ENCODE measurements at regions not wholly inside any gene's neighbourhood (a gene's known extent, or its start where the extent isn't known, plus 50 kb on each side); places are given as distances from the start of the nearest gene placed in this dataset.

DNA sequence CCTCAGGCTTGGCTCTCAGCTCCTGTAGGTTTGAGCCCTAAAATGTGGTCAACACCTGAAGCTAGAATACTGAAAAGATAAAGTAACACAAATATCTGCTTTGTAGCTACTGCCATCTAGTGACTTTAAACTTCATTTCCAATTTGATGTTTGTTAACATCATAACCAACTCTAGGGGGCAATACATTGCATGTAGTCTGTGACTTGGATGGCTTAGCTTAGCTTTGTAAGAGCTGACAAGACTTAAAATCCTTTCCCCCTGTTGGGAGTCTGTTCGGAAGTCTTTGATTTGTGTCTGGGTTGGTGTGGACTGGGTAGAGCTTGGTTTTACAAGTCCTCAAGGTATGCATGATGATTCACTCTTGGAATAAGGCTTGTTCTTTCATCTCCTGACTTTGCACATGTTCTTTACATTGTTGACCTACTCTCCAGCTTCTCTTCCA is 51.7 kb downstream of the SCN11A start:
- DNase-seq: peak; percentile 9 to 78 (median 46)

GRCh38 chr3:38998086-38998485 is 53.7 kb downstream of the SCN11A start:
- no peak for DNase-seq

- no peak for DNase-seq
These were observed 55.6 kb downstream of the SCN11A start for GRCh38 chr3:38996193-38996592.

DNA sequence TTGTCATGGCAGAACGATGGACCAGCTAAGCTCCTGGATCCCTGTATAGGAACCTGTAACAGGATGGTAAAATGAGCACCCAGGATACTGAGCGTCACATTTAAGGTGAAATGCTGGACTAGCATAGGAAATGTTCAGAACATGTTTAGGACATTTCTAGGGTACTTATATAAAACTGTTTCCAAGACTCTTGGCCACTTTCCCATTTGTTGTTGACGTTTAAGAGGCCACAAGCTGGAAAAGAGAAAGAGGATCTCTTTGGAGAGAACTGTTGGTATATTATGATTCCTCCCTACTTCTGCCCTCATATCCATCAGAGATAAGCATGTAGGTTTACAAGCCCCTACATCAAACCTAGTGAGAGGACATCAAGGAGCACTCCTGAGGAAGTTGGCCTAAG is 57.5 kb downstream of the SCN11A start:
- DNase-seq: no peak

- peak in 3 of 4 experiments; percentile 7 to 17 (median 12) for DNase-seq
These were observed 59.5 kb downstream of the SCN11A start for GRCh38 chr3:38992117-38992760.

DNA sequence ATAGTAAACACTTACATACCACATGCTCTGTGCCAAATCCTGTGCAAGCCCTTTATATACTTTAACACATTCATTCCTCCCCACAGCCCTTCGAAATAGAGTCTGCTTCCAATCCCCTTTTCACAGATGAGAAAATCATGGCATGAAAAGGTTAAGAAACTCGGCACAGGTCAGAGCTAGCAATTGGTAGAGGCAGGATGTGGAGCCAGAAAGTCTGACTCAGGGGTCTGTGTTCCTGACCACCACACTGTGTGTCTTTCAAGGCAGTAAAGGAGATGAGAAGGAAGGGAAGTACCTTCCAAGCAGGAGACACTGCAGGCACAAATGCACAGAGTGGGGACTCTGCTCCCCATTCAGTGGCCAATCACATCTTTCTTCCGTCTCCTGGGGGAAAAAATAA is 61.1 kb downstream of the SCN11A start:
- no peak for DNase-seq

GRCh38 chr3:38989917-38990510 is 61.7 kb downstream of the SCN11A start:
- no peak for DNase-seq

DNA sequence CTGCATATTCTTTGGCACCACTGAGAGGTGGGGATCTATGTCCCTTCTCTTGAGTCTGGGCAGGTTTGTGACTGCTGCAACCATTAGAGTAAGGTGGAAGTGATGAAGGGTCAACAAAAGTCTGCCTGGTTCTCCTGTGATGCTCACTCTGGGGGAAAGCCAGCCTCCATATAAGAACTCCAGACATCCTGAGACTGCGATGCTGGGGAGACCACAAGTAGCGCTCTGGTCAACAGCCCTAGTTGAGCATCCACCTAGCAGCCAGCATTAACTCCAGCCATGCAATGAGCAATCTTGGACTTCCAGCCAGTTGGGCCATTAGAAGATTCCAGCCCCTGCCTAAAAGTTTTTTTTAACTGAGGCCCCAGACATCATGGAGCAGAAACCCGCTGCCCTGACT is 62.8 kb downstream of the SCN11A start:
- no peak for DNase-seq

DNA sequence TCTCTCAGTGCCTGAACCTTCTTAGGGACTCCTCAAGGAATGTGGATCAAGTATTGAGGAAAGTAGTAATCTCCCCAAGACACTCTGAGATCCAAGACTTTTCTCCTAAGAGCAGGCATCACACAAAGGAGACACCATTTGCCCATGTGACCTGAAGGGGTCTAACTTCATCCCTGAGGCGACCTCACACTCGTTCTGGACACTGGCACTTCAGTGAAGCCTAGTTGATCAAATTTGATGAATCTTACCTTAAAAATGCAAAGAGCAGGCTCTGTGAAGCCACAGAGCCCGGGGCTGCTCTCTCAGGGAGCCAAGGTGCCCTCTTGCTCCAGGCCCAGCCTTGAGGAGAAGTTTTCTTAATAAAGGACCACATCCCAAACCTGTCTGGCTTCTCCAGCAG is 64.3 kb downstream of the SCN11A start:
- DNase-seq: no peak

GRCh38 chr3:38986901-38987300 is 64.8 kb downstream of the SCN11A start:
- no peak for DNase-seq

- DNase-seq: peak; percentile 80 to 93 (median 86)
These were observed 65.8 kb downstream of the SCN11A start for GRCh38 chr3:38985981-38986380.

DNA sequence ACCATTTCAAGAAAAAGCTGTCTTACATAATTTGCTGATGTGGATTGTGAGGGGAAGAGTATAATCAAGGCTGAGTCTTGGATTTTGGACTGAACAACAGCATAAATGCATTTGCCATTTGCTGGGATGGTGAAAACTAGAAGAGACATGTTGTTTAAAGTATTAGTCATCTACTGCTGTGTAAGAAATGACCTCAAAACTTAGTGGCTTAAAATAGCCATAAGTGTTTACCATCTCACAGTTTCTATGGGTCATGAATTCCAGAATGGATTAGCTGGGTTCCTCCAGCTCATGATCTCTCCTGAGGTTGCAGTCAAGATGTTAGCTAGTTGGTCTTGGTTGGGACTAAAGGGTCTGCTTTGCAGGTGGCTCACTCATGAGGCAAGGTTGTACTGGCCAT is 66.2 kb downstream of the SCN11A start:
- DNase-seq: peak in 3 of 4 experiments; percentile 10 to 57 (median 46)

DNA sequence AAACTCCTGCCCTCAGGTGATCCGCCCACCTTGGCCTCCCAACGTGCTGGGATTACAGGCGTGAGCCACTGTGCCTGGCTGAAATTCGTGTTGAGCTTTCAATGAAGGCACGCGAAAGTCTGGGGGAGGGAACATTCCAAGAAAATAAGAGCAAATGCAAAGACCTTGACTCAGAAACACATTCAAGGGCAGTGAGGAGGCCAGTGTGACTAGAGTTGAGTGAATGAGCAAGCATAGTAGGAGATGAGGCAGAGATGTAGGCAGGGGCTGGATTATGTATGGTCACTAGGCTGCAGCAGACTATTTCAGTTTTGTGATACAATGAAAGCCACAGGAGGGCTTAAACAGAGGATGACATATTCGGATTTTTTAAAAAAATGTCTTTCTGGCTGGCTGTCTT is 67.0 kb downstream of the SCN11A start:
- DNase-seq: no peak

- peak in 1 of 4 experiments; percentile 7 for DNase-seq
These were observed 67.6 kb downstream of the SCN11A start for GRCh38 chr3:38984110-38984509.

GRCh38 chr3:38980938-38981337 is 70.8 kb downstream of the SCN11A start:
- DNase-seq: no peak

DNA sequence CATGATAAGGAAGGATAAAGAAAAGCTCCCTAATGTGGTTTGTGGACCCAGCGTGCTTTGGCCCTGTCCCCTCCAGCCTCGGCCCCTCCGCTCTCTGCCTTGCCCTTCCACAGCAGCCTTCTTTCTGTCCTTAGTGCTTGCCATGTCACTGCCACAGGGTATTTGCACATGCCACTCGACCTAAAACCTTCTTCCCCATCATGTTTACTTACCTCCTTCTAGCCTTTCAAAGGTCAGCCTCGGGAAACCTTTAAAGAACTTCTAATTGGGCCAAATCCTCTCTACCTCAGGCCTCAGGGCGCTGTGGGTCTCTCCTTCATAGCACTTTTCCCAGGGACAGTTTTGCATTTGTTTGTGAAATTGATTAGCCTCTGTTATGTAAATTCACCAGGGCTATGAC is 73.0 kb downstream of the SCN11A start:
- no peak for DNase-seq

- no peak for DNase-seq
These were observed 80.7 kb downstream of the SCN11A start for GRCh38 chr3:38970851-38971638.

DNA sequence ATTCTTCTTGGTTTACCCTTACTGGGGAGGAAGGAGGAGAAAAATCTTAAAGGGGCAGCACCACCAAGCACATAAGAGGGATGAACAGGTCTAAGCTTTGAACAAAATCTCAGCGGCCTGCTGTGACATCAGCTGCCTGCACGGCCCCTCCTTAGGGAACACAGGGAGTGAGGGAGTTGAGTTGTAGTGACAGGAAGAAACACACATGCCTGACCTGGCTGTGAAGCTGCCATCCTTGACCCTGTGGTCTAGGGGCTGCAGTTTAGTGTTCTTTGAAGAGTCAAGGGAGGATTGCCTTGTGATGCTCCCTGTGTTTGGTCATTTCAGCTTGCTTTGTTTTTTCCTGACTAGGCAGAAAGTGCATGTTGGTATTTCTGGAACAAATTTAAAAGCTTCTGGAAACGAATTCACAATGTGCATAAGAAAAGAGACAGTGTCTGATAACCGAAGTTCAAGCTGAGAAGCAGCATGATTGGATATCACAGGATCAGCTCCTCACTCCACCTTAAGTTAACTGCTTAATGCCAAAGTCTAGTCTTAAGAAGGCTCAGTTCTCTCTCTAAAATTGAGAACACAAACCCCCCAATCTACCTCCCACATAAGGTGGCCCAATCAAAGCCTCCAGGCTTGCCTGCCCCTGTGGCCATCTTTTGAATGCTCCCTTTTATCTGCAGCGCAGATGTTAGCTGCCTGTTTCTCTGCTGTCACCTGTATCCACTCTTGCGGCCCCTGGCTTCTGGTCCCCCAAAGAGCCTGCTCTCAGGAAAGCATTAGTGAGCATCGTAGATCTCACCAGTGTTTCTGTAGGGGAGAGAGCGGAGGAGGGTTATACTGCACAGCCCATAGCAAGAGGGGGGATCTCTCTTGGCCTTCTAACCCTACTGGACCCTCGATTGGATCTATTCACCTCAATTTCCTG is 82.2 kb downstream of the SCN11A start:
- DNase-seq: no peak

DNA sequence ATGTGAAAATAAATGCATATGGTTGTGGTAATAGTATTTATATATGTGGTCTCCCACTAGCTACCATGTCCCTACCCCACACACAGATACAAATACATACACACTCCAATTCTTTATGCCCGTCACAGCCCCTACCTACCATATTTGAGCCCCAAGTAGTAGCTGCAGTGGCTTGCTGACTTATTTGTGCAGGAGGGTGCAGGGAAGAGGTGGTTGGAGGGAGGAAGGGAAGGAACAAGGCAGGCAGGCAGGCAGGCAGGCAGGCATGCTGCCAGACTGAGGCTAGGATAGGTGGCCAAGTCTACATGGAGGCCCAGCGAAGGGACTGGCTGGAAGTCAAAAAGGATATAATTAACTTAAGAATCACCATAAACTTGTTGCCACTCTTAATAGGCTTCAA is 82.9 kb downstream of the SCN11A start:
- DNase-seq: no peak

DNA sequence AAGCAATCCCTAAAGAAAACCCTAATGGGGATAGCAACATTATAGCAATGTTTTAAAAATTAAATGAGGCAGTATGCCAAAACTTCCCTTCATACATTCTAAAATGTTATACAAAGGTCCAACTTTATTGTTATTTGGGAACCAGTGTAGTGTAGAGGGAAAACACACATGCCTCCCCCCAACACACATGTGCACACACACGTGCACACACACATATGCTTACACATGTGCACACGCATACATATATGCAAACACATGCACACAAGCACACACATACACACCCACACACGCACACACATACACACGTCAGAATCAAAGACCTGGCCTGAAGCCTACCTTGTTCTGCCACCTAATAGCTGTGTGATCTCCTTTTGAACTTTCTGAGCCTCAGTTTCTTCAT is 83.3 kb downstream of the SCN11A start:
- no peak for DNase-seq

DNA sequence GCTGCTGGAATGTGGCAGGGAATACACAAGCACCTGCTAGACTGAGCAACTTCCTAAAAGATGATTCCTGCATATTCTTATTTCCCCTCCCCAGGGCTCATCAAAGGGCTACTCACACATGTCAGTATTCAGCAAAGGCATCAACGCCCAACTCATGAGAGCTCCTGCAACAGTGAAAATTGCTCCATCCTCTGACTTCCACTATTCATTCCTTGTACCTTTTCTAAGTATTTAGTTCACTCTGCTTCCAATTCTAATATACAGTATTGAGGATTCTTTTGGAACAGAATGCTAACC is 84.1 kb downstream of the SCN11A start:
- DNase-seq: no peak

- no peak for DNase-seq
These were observed 84.7 kb downstream of the SCN11A start for GRCh38 chr3:38966811-38967692.

Data from suppressor macrophage (primary cell).